Adrenal gland (tissue), 9 donors: ENCODE measurements at regions not wholly inside any gene's neighbourhood (a gene's known extent, or its start where the extent isn't known, plus 50 kb on each side); places are given as distances from the start of the nearest gene placed in this dataset.

Experiments used
- DNase-seq, 7 donors: peaks; one replicate each; pipeline ENCODE4 v3.0.0-alpha.2; 2019 to 2020
- H3K27ac ChIP-seq, 5 donors: fragments of 200-600 bp; sonication (generic) in 4 of 5; 1 replicate in 3 of 5; 2 replicates in 2 of 5; pipeline versions ENCODE4 v1.5.1 to v1.8.0; 2016 to 2020; ENCODE audit warnings: mild to moderate bottlenecking in 1 of 5
- H3K27me3 ChIP-seq: fragments of 200-600 bp; 2 replicates; pipeline ENCODE4 v1.8.0; 2021
- H3K36me3 ChIP-seq, 2 donors: fragments of 200-600 bp; replicated peaks in 1 of 2; 1 replicate in 1 of 2; 2 replicates in 1 of 2; pipeline versions ENCODE4 v1.5.1 to v1.8.0; 2018 to 2022
- H3K4me1 ChIP-seq, 2 donors: fragments of 200-600 bp; replicated peaks in 1 of 2; 1 replicate in 1 of 2; 2 replicates in 1 of 2; pipeline versions ENCODE4 v1.5.1 to v1.8.0; 2018 to 2021
- H3K4me3 ChIP-seq, 4 donors: fragments of 200-600 bp; sonication (generic) in 3 of 4; one replicate each; pipeline ENCODE4 v1.5.1; 2016 to 2018
- H3K9me3 ChIP-seq, 3 donors: fragments of 200-600 bp; sonication (generic) in 1 of 3; replicated peaks in 1 of 3; 1 replicate in 2 of 3; 2 replicates in 1 of 3; pipeline versions ENCODE4 v1.5.1 to v1.8.0; 2016 to 2021
- CTCF ChIP-seq, 6 experiments: fragments of 450-650 bp in 4 of 6; fragments of 200-600 bp in 2 of 6; sonication (generic) in 1 of 6; IDR thresholded peaks; 1 replicate in 5 of 6; 2 replicates in 1 of 6; pipeline versions ENCODE4 v1.5.1 to v1.8.0; 2016 to 2021; ENCODE audit warnings: antibody characterized with exemption in 6 of 6, mild to moderate bottlenecking in 2 of 6, moderate library complexity in 1 of 6
- POLR2A ChIP-seq, 2 donors: fragments of 450-650 bp; IDR thresholded peaks; one replicate each; pipeline ENCODE4 v1.6.1; 2017; ENCODE audit warnings: antibody characterized with exemption in 2 of 2, mild to moderate bottlenecking in 2 of 2, moderate library complexity in 1 of 2
- WGBS, 4 donors: extraction: QIAGEN DNeasy Blood & Tissue Kit in 2 of 4; methylation state at CpG; one replicate each; pipeline versions ENCODE4 v1.1.5 to v1.1.7; 2013 to 2017; 5-methylcytosine and 5-hydroxymethylcytosine counted together
- intact Hi-C, 2 donors: fragments of 100-400 bp; cut with DNase I; formaldehyde crosslinking; loops; one replicate each; pipeline versions ENCODE4 v1.14.1 to v1.15.0; 2022 to 2023
- donor health status: healthy with polysubstance abuse.
- donor health status: Bipolar disorder and iron deficiency.
- donor health status: DM: yes; HTN: yes; CAD: no.
- donor health status: DM: no; HTN: no; CAD: no.
- donor health status: DM: no; HTN: no; CAD: no.

GRCh38 chr9:88268886-88269285 lies 119.4 kb upstream of the SPIN1 start:
- TF ChIP-seq CTCF (IDR thresholded peaks at IDR 0.05) (no peak), POLR2A (IDR thresholded peaks at IDR 0.05) (no peak)

GRCh38 chr9:88267283-88267682 lies 121.0 kb upstream of the SPIN1 start:
- Histone ChIP-seq H3K4me1 (no peaks in the 10 kb centered on the region), H3K4me3 (no peak overlapping the region), H3K9me3 (no peaks in the 10 kb centered on the region), H3K27me3 (no peaks in the 10 kb centered on the region), H3K27ac (no peak overlapping the region), H3K36me3 (no peaks in the 10 kb centered on the region)
- TF ChIP-seq POLR2A (IDR thresholded peaks at IDR 0.05) (no peak), CTCF (IDR thresholded peaks at IDR 0.05) (no peak)
- intact Hi-C loops = no loop called here
- DNase-seq = no peak
- 87 to 91% (median 90%) methylated on average over 4 of the region's 4 CpGs for WGBS, 4 donors

More at GRCh38 chr9:88268886-88269285, 119.4 kb upstream of the SPIN1 start:
- H3K27me3 ChIP-seq = no peaks in the 10 kb centered on the region
- no peaks in the 10 kb centered on the region for H3K36me3 ChIP-seq
- no peak overlapping the region for H3K4me3 ChIP-seq
- no peaks in the 10 kb centered on the region for H3K9me3 ChIP-seq
- intact Hi-C loops = no loop called here
- no peak overlapping the region for H3K27ac ChIP-seq
- DNase-seq = no peak
- no peaks in the 10 kb centered on the region for H3K4me1 ChIP-seq

GRCh38 chr9:88266416-88266815 lies 121.8 kb upstream of the SPIN1 start:
- H3K4me3 ChIP-seq = no peak overlapping the region
- no peak for TF ChIP-seq CTCF (IDR thresholded peaks at IDR 0.05)
- TF ChIP-seq POLR2A (IDR thresholded peaks at IDR 0.05) = no peak
- no peaks in the 10 kb centered on the region for H3K9me3 ChIP-seq
- no peaks in the 10 kb centered on the region for H3K27me3 ChIP-seq
- intact Hi-C loops = no loop called here
- 71 to 81% (median 78%) methylated on average over 2 of the region's 2 CpGs for WGBS, 4 donors
- DNase-seq = no peak
- H3K36me3 ChIP-seq = no peaks in the 10 kb centered on the region
- no peak overlapping the region for H3K27ac ChIP-seq
- H3K4me1 ChIP-seq = no peaks in the 10 kb centered on the region

- H3K9me3 ChIP-seq = no peaks in the 10 kb centered on the region
- TF ChIP-seq CTCF (IDR thresholded peaks at IDR 0.05) = no peak
- TF ChIP-seq POLR2A (IDR thresholded peaks at IDR 0.05) = no peak
- WGBS, 4 donors = 81 to 93% (median 87%) methylated on average over 3 of the region's 3 CpGs
- intact Hi-C loops = no loop called here
- H3K27ac ChIP-seq = no peak overlapping the region
- H3K36me3 ChIP-seq = no peaks in the 10 kb centered on the region
- H3K4me1 ChIP-seq = peaks cover 0 to 9% of the 10 kb centered on the region in 2 donors
- no peak for DNase-seq
- H3K27me3 ChIP-seq = no peaks in the 10 kb centered on the region
- no peak overlapping the region for H3K4me3 ChIP-seq
Observed at GRCh38 chr9:88259001-88259400, 120.7 kb upstream of the SPATA31C2 start.
